Ishikawa (cell line): ENCODE measurements at regions not wholly inside any gene's neighbourhood (a gene's known extent, or its start where the extent isn't known, plus 50 kb on each side); places are given as distances from the start of the nearest gene placed in this dataset.

Experiments
- CEBPB ChIP-seq: IDR thresholded peaks from 2 replicates; pipeline ENCODE4 v1.6.1; 2012
- CREB1 ChIP-seq: IDR thresholded peaks from 2 replicates; pipeline ENCODE4 v1.6.1; 2012; ENCODE audit warnings: low read depth
- EGR1 ChIP-seq: IDR thresholded peaks from 2 replicates; pipeline ENCODE4 v1.6.1; 2012
- EP300 ChIP-seq: IDR thresholded peaks from 2 replicates; pipeline ENCODE4 v1.6.1; 2012; ENCODE audit warnings: borderline replicate concordance
- FOXM1 ChIP-seq: IDR thresholded peaks from 2 replicates; pipeline ENCODE4 v1.6.1; 2012; ENCODE audit warnings: low read depth, borderline replicate concordance
- NFIC ChIP-seq: IDR thresholded peaks from 2 replicates; pipeline ENCODE4 v1.6.1; 2012
- RAD21 ChIP-seq: IDR thresholded peaks from 2 replicates; pipeline ENCODE4 v1.6.1; 2012; ENCODE audit warnings: low read depth
- TAF1 ChIP-seq: IDR thresholded peaks from 2 replicates; pipeline ENCODE4 v1.6.1; 2012; ENCODE audit warnings: low read depth, mild to moderate bottlenecking
- TCF12 ChIP-seq: IDR thresholded peaks from 2 replicates; pipeline ENCODE4 v1.6.1; 2012; ENCODE audit warnings: low read depth
- TEAD4 ChIP-seq: IDR thresholded peaks from 2 replicates; pipeline ENCODE4 v1.6.1; 2012
- YY1 ChIP-seq: IDR thresholded peaks from 2 replicates; pipeline ENCODE4 v1.6.1; 2012; ENCODE audit warnings: low read depth
- ZBTB7A ChIP-seq: IDR thresholded peaks from 2 replicates; pipeline ENCODE4 v1.6.1; 2012; ENCODE audit warnings: low read depth
- TF ChIP-seq, protein P1 (sequence below): IDR thresholded peaks from 2 replicates; pipeline ENCODE4 v1.6.1; 2012
- TF ChIP-seq, protein P2 (sequence below): IDR thresholded peaks from 2 replicates; pipeline ENCODE4 v1.6.1; 2012
- TF ChIP-seq, protein P3 (sequence below): IDR thresholded peaks from 2 replicates; pipeline ENCODE4 v1.6.1; 2012; ENCODE audit warnings: low read depth, mild to moderate bottlenecking

DNA sequence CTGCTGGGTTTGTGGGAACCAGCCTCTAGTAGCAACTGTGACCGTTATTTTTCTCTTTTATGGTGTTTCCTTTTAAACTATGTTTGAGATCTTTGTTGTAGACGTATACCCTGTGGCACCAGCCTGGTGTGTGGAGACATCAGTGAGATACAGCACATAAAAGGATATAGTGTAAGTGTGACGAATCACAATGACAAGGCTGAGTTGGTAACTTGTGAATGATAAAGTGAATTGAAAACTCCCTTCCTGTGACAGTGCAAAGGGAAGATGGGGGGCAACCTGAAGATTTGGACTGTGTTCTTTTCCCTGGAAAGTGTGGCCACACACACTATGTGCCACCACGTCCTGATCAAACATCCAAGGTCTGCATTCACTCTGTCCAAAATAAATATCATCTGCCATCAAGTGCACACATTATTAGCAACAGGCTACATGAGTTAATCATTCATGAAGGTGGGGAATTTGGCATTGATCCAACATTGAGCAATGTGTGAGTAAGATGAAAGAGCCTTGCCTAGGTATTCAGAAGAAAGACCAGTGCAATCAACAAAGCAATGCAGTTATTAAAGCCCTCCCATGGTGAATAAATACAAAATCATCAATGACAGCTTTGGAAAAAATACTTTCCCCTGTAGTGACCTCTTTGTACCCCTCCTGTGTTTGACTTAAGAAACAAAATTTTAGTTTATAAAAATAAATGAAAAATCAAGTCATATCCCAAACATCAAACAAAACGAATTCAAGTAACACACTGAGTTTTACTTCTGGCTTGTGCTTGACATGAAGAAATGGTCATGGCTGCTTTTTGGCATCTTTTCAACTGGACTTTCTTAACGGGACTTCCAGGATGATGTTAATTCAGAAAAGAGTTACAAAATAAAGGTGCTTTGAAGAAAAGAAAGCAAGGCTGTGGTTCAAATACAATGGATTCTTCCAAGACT is 1280.5 kb upstream of the ZEB2 start:
- TF ChIP-seq, protein P1, sequence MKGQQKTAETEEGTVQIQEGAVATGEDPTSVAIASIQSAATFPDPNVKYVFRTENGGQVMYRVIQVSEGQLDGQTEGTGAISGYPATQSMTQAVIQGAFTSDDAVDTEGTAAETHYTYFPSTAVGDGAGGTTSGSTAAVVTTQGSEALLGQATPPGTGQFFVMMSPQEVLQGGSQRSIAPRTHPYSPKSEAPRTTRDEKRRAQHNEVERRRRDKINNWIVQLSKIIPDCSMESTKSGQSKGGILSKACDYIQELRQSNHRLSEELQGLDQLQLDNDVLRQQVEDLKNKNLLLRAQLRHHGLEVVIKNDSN = no peak
- TF ChIP-seq YY1 = no peak
- TF ChIP-seq FOXM1 = no peak
- TF ChIP-seq TCF12 = no peak

DNA sequence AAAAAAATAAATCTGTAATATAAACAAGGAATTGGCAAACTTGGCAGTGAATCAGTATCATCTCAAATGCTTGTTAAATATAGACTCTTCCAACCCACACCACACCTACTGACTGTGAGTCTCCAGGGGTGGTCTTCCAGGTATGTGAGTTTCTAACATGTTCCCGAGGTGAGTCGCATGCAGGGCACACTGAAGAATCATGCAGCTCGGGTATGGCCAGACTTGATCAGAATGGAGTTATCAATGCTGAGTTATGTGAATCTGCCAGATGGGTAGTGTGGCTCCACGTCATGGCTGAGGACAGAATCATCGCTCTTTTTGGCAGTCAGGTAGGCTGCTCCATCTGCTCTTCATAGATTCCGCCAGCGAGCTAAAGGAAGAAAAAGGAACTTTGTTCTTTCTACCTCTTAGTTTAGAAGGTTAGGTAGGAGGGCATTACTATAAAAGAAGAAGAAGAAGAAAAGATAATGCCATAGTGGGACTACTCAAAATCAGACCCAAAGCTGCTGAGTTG is 1279.7 kb upstream of the ZEB2 start:
- TF ChIP-seq FOXM1 (no peak), TCF12 (no peak), EGR1 (no peak), RAD21 (no peak), TAF1 (no peak), CEBPB (no peak), CREB1 (no peak), ZBTB7A (no peak)
- TF ChIP-seq, protein P2, sequence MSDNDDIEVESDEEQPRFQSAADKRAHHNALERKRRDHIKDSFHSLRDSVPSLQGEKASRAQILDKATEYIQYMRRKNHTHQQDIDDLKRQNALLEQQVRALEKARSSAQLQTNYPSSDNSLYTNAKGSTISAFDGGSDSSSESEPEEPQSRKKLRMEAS = no peak

DNA sequence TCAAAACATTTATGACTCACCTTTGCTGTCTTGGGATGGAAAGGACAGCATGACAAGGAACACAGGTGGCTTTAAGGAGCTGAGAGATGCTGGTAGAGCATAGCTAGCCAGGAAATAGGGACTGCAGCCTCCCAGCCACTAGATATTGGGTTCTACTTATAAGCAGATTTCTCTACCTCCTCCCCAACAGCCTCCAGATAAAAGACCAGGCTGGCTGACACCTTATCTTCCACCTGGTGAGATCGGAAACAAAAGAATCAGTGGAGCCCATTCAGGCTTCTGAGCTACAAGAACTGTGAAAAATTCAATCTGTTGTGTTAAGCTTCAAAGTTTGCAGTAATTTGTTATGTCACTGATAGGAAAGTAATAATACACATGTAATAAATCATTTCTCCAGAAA is 1278.5 kb upstream of the ZEB2 start:
- TF ChIP-seq EGR1 = no peak
- no peak for TF ChIP-seq TAF1
- TF ChIP-seq, protein P2 = no peak
- no peak for TF ChIP-seq CEBPB
- no peak for TF ChIP-seq TEAD4
- no peak for TF ChIP-seq EP300
- TF ChIP-seq TCF12 = no peak

DNA sequence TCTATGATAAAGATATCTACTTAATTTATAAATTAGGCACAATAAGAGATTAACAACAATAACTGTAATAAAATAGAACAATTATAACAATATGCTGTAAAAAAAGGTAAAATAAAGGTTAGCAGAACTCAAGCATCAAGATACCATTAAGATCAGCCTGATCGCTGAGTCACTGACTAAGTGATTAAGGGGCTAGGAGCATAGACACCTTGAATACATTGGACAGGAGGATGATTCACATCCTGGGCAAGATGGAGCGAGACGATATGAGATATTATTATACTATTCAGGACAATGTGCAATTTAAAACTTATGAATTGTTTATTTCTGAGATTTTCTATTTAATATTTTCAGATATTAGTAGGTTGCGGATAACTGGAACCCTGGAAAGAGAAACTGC is 1277.8 kb upstream of the ZEB2 start:
- TF ChIP-seq RAD21 (no peak), TCF12 (no peak), EGR1 (no peak), NFIC (no peak), EP300 (no peak), FOXM1 (no peak), TAF1 (no peak), TEAD4 (no peak), CEBPB (no peak), CREB1 (no peak)
- TF ChIP-seq, protein P1 = no peak
- TF ChIP-seq, protein P3, sequence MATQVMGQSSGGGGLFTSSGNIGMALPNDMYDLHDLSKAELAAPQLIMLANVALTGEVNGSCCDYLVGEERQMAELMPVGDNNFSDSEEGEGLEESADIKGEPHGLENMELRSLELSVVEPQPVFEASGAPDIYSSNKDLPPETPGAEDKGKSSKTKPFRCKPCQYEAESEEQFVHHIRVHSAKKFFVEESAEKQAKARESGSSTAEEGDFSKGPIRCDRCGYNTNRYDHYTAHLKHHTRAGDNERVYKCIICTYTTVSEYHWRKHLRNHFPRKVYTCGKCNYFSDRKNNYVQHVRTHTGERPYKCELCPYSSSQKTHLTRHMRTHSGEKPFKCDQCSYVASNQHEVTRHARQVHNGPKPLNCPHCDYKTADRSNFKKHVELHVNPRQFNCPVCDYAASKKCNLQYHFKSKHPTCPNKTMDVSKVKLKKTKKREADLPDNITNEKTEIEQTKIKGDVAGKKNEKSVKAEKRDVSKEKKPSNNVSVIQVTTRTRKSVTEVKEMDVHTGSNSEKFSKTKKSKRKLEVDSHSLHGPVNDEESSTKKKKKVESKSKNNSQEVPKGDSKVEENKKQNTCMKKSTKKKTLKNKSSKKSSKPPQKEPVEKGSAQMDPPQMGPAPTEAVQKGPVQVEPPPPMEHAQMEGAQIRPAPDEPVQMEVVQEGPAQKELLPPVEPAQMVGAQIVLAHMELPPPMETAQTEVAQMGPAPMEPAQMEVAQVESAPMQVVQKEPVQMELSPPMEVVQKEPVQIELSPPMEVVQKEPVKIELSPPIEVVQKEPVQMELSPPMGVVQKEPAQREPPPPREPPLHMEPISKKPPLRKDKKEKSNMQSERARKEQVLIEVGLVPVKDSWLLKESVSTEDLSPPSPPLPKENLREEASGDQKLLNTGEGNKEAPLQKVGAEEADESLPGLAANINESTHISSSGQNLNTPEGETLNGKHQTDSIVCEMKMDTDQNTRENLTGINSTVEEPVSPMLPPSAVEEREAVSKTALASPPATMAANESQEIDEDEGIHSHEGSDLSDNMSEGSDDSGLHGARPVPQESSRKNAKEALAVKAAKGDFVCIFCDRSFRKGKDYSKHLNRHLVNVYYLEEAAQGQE = no peak
- TF ChIP-seq, protein P2 = no peak

DNA sequence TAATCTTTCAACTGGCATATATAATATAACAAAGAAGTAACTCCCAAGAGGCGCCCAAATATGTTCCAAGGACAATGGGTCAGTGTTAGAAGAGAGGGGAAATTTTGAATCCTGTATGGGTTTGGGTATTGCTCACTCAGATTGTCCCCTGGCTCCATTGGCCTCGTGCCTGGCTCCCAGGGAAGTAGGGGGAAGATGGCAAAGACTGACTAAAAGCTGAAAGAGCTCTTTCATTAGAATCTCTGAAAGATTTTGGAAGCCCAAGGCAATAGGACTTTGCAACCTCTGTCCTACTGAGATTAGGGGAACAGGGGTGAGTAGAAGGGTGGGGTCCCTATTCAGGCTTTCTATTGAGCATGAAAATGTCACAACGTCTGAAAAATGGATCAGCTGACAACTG is 1272.8 kb upstream of the ZEB2 start:
- no peak for TF ChIP-seq RAD21
- TF ChIP-seq, protein P2 = no peak
- TF ChIP-seq, protein P3 = no peak

DNA sequence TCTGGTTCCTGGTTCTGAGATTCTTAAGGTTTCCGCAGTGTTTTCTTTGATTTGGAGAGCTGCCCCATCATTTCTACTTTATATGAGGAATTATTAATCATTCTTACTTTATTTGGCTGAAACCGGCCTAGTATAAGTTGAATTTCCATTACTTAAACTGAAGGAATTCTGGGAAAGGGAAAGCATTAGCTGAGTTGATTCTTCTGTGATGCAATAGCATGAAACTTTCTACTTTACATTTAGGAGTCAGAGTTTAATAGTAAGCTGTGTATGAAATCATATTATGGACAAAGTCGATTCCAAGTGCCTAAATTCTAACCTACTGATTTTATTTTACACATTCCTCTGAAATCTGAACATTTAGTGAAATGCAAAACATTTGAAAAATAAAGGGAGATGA is 1269.7 kb upstream of the ZEB2 start:
- no peak for TF ChIP-seq EP300
- TF ChIP-seq CREB1 = no peak
- no peak for TF ChIP-seq TAF1
- TF ChIP-seq, protein P2 = no peak
- TF ChIP-seq YY1 = no peak
- TF ChIP-seq, protein P1 = no peak
- no peak for TF ChIP-seq ZBTB7A
- no peak for TF ChIP-seq RAD21
- TF ChIP-seq TCF12 = no peak
- TF ChIP-seq NFIC = no peak
- TF ChIP-seq, protein P3 = no peak
